ENCODE measurements at regions not wholly inside any gene's neighbourhood (a gene's known extent, or its start where the extent isn't known, plus 50 kb on each side); places are given as distances from the start of the nearest gene placed in this dataset.

- TF ChIP-seq POLR2A (IDR thresholded peaks at IDR 0.05; ENCODE audit: extremely low read depth, insufficient read length) (no peak), MYC (IDR thresholded peaks at IDR 0.05; ENCODE audit: low read depth, low read length) (no peak), MAX (IDR thresholded peaks at IDR 0.05; ENCODE audit: low read depth, low read length) (no peak), CTCF (IDR thresholded peaks at IDR 0.05; ENCODE audit: low read depth, low read length) (no peak)
- H3K4me3 ChIP-seq (ENCODE audit: low read depth, low read length) = no peak overlapping the region
- peak; percentile 2 for DNase-seq (ENCODE audit: low read depth)
Observed at GRCh38 chr5:12320331-12320730, 416.1 kb upstream of the CTNND2 start.

GRCh38 chr5:12316812-12317211, 412.6 kb upstream of the CTNND2 start:
- H3K4me3 ChIP-seq (ENCODE audit: low read depth, low read length) = no peak overlapping the region

GRCh38 chr5:12315461-12315860, 411.2 kb upstream of the CTNND2 start:
- no peak overlapping the region for H3K4me3 ChIP-seq (ENCODE audit: low read depth, low read length)
- TF ChIP-seq MAX (IDR thresholded peaks at IDR 0.05; ENCODE audit: low read depth, low read length) (no peak), POLR2A (IDR thresholded peaks at IDR 0.05; ENCODE audit: extremely low read depth, insufficient read length) (no peak), MYC (IDR thresholded peaks at IDR 0.05; ENCODE audit: low read depth, low read length) (no peak)
- no peak for DNase-seq (ENCODE audit: low read depth)

More at GRCh38 chr5:12316812-12317211, 412.6 kb upstream of the CTNND2 start:
- TF ChIP-seq CTCF (IDR thresholded peaks at IDR 0.05; ENCODE audit: low read depth, low read length) (no peak), POLR2A (IDR thresholded peaks at IDR 0.05; ENCODE audit: extremely low read depth, insufficient read length) (no peak), MYC (IDR thresholded peaks at IDR 0.05; ENCODE audit: low read depth, low read length) (no peak)
- no peak for DNase-seq (ENCODE audit: low read depth)

- no peak overlapping the region for H3K4me3 ChIP-seq (ENCODE audit: low read depth, low read length)
- TF ChIP-seq MAX (IDR thresholded peaks at IDR 0.05; ENCODE audit: low read depth, low read length) = no peak
- TF ChIP-seq MYC (IDR thresholded peaks at IDR 0.05; ENCODE audit: low read depth, low read length) = no peak
- no peak for TF ChIP-seq POLR2A (IDR thresholded peaks at IDR 0.05; ENCODE audit: extremely low read depth, insufficient read length)
- no peak for TF ChIP-seq CTCF (IDR thresholded peaks at IDR 0.05; ENCODE audit: low read depth, low read length)
- no peak for DNase-seq (ENCODE audit: low read depth)
Observed at GRCh38 chr5:12313602-12314001, 409.4 kb upstream of the CTNND2 start.

- no peak overlapping the region for H3K4me3 ChIP-seq (ENCODE audit: low read depth, low read length)
- TF ChIP-seq POLR2A (IDR thresholded peaks at IDR 0.05; ENCODE audit: extremely low read depth, insufficient read length) (no peak), MYC (IDR thresholded peaks at IDR 0.05; ENCODE audit: low read depth, low read length) (no peak), MAX (IDR thresholded peaks at IDR 0.05; ENCODE audit: low read depth, low read length) (no peak), CTCF (IDR thresholded peaks at IDR 0.05; ENCODE audit: low read depth, low read length) (no peak)
- DNase-seq (ENCODE audit: low read depth) = no peak
Observed at GRCh38 chr5:12312343-12312742, 408.1 kb upstream of the CTNND2 start.

GRCh38 chr5:12294151-12294550, 389.9 kb upstream of the CTNND2 start:
- no peak for DNase-seq (ENCODE audit: low read depth)
- H3K4me3 ChIP-seq (ENCODE audit: low read depth, low read length) = no peak overlapping the region
- no peak for TF ChIP-seq POLR2A (IDR thresholded peaks at IDR 0.05; ENCODE audit: extremely low read depth, insufficient read length)

- DNase-seq (ENCODE audit: low read depth) = peak; percentile 53
- H3K4me3 ChIP-seq (ENCODE audit: low read depth, low read length) = no peak overlapping the region
- TF ChIP-seq POLR2A (IDR thresholded peaks at IDR 0.05; ENCODE audit: extremely low read depth, insufficient read length) (no peak), MYC (IDR thresholded peaks at IDR 0.05; ENCODE audit: low read depth, low read length) (no peak), MAX (IDR thresholded peaks at IDR 0.05; ENCODE audit: low read depth, low read length) (no peak), CTCF (IDR thresholded peaks at IDR 0.05; ENCODE audit: low read depth, low read length) (peak; percentile 43)
Observed at GRCh38 chr5:12292610-12293204, 388.5 kb upstream of the CTNND2 start.
